ENCODE measurements at regions not wholly inside any gene's neighbourhood (a gene's known extent, or its start where the extent isn't known, plus 50 kb on each side); places are given as distances from the start of the nearest gene placed in this dataset.

DNA sequence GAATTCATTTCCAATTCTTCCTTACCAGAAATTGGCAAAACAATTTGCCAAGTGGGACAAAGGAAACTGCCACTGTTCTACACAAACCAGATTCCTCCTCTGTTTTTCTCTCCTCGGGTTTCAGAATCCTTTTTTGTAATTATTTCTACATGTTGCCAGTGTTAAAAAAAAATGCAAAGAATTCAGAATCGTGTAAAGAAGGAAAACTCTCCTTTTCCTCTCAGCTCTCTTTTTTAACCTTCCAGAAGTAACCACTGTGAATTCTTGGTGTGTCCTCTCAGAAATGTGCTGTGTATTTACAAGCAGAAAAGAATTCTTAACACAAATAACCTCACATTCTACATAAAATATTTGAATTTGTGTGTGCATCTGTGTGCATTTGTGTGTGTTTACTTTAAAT, 224.6 kb downstream of the DRD1 start:
- peaks cover 2% of the 10 kb centered on the region for H3K4me1 ChIP-seq (ENCODE audit: control insufficient read depth, insufficient read depth, low read length)
- H3K27ac ChIP-seq (ENCODE audit: low read length), result no peak overlapping the region
- no peaks in the 10 kb centered on the region for H3K9me3 ChIP-seq (ENCODE audit: control insufficient read depth in 2 of 2, low read length in 2 of 2)
- no peak overlapping the region for H3K4me3 ChIP-seq (ENCODE audit: low read length in 2 of 2)
- no peaks in the 10 kb centered on the region for H3K27me3 ChIP-seq (ENCODE audit: control insufficient read depth in 1 of 2, insufficient read depth in 2 of 2, low read length in 2 of 2)
- H3K9ac ChIP-seq (ENCODE audit: low read length in 2 of 2), result no peak overlapping the region
- H3K36me3 ChIP-seq (ENCODE audit: control insufficient read depth in 2 of 2, insufficient read depth in 2 of 2, low read length in 2 of 2), result no peaks in the 10 kb centered on the region

DNA sequence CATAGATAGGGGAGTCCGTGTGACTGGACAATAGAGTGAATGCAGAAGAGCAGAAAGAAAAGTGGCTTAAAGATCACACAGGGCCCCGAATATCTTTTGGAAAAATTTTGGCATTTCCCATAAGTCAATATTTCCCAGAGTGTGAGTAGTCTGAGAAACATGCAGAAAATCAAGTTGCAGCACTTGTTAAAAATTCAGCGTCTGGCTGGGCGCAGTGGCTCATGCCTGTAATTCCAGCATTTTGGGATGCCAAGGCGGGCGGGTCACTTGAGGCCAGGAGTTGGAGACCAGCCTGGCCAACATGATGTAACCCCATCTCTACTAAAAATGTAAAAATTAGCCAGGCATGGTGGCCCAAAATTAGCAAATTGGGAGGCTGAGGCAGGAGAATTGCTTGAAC, 227.0 kb downstream of the DRD1 start:
- peaks cover 2% of the 10 kb centered on the region for H3K4me1 ChIP-seq (ENCODE audit: control insufficient read depth, insufficient read depth, low read length)
- H3K27ac ChIP-seq (ENCODE audit: low read length), result no peak overlapping the region
- no peak overlapping the region for H3K9ac ChIP-seq (ENCODE audit: low read length in 2 of 2)
- no peaks in the 10 kb centered on the region for H3K27me3 ChIP-seq (ENCODE audit: control insufficient read depth in 1 of 2, insufficient read depth in 2 of 2, low read length in 2 of 2)
- no peaks in the 10 kb centered on the region for H3K9me3 ChIP-seq (ENCODE audit: control insufficient read depth in 2 of 2, low read length in 2 of 2)
- no peaks in the 10 kb centered on the region for H3K36me3 ChIP-seq (ENCODE audit: control insufficient read depth in 2 of 2, insufficient read depth in 2 of 2, low read length in 2 of 2)
- H3K4me3 ChIP-seq (ENCODE audit: low read length in 2 of 2), result no peak overlapping the region

DNA sequence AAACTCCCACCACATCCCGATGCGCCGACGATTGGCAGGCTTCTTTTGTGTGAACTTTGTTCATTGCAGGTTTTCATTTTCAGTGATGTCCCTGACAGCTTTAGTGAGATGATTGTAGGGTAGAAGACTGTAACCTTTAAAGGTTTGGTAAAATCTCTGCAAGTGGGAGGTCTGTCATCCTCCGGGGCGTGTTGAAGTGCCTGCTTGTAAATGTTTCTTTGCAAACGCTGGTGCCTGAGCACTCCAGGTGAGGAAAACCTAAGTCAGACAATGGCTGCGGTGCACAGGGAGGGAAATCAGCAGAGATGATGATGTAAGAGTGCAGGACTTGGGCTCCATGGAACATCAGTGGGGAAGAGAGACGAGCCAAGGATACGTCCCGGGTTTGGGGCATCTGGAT, 228.1 kb downstream of the DRD1 start:
- no peak overlapping the region for H3K9ac ChIP-seq (ENCODE audit: low read length in 2 of 2)
- H3K4me1 ChIP-seq (ENCODE audit: control insufficient read depth, insufficient read depth, low read length), result peaks cover 2% of the 10 kb centered on the region
- no peak overlapping the region for H3K4me3 ChIP-seq (ENCODE audit: low read length in 2 of 2)
- H3K9me3 ChIP-seq (ENCODE audit: control insufficient read depth in 2 of 2, low read length in 2 of 2), result no peaks in the 10 kb centered on the region
- no peak overlapping the region for H3K27ac ChIP-seq (ENCODE audit: low read length)
- H3K36me3 ChIP-seq (ENCODE audit: control insufficient read depth in 2 of 2, insufficient read depth in 2 of 2, low read length in 2 of 2), result no peaks in the 10 kb centered on the region
- no peaks in the 10 kb centered on the region for H3K27me3 ChIP-seq (ENCODE audit: control insufficient read depth in 1 of 2, insufficient read depth in 2 of 2, low read length in 2 of 2)

DNA sequence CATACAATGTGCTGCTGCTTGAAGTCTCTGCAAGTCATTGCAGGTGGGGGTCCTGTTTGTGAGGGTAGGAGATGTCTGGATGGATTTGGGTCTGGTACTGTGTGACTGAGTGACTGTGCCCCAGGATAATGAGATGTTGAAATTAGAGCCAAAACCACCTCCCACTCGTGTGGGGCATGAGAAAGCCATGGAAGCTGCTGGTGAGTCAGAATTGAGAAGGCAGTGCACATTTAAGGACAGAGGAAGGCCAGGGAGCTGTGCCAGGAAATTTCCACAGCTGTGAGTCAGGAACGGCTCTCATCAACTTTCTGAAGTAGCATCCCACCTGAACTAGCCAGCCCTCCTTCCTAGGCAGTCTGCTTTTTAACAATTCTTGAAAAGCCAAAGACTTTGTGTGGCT, 229.8 kb downstream of the DRD1 start:
- no peaks in the 10 kb centered on the region for H3K9me3 ChIP-seq (ENCODE audit: control insufficient read depth in 2 of 2, low read length in 2 of 2)
- H3K9ac ChIP-seq (ENCODE audit: low read length in 2 of 2), result no peak overlapping the region
- no peaks in the 10 kb centered on the region for H3K27me3 ChIP-seq (ENCODE audit: control insufficient read depth in 1 of 2, insufficient read depth in 2 of 2, low read length in 2 of 2)
- peaks cover 2% of the 10 kb centered on the region for H3K4me1 ChIP-seq (ENCODE audit: control insufficient read depth, insufficient read depth, low read length)
- H3K27ac ChIP-seq (ENCODE audit: low read length), result no peak overlapping the region
- no peak overlapping the region for H3K4me3 ChIP-seq (ENCODE audit: low read length in 2 of 2)
- H3K36me3 ChIP-seq (ENCODE audit: control insufficient read depth in 2 of 2, insufficient read depth in 2 of 2, low read length in 2 of 2), result no peaks in the 10 kb centered on the region

DNA sequence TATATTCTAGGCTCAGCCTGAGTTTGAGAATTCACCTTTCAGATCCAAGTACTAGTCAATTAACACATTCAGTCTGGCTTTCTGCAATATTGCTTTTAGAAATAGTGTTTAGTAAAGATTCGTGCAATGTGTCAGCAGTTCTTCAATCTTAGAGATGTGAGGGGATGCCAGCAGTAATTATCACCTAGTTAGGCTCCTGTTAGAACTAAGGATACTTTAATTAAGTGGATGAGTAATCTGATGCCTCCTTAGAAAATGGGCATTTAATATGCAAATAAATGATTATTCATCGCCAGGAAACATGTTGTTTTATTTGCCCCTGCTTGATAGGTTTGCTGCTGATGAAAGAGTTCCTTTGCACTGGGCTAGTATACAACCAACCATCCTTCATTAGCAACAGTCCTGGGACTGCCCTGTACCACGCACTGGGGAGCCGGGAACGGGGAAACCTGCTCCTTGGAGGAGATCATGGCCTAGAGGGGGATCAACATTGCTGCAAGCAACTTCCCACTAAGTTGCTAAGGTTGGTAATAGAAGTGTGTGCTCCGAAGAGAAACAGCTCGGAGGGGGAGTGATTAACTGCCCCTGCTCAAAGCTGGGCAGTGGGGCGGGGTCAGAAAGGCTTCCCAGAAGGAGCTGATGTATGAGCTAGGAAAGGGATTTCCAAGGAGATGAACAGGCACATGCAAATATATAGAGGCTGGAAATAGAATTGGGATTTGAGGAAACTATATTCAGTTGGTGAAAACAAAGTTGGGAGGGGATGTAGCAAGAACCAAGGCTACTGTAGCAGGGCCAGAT, 231.8 kb downstream of the DRD1 start:
- Histone ChIP-seq H3K27ac (ENCODE audit: low read length) (no peak overlapping the region), H3K9ac (ENCODE audit: low read length in 2 of 2) (no peak overlapping the region)

DNA sequence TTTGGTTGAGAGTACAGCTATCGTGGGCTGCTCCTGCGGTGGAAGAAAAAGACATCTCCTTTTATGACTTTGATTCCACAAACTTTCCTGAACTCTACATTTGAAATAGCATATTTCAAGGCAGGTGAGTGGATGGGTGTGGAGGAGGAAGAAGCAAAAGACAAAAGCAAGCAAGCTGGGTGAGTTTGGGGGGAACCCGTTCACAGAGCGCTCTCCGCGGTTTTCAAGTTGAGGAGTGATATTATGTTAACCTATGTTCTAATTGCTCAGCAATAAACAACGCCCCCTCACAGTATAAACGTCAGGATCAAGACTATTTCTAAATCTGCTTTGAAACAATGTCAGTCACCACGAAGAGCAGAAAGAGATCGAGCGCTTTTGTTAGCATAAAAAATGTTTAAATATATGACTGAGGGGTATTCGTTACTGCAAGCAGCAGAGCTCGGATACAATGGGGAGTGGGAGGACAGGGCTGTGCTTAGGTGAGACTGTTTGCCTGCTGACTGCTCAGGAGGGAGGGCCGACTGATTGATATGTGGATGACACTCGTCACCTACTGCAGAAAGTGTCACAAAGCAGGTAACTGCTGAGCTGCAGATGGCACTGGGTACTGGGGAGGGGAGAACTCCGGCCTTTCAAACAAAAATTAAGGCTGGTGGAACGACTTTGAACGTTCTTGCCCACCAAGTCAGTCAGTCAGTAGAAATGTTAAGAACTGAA, 236.5 kb downstream of the DRD1 start:
- H3K36me3 ChIP-seq (ENCODE audit: control insufficient read depth in 2 of 2, insufficient read depth in 2 of 2, low read length in 2 of 2), result no peaks in the 10 kb centered on the region
- H3K27ac ChIP-seq (ENCODE audit: low read length), result no peak overlapping the region
- no peak overlapping the region for H3K4me3 ChIP-seq (ENCODE audit: low read length in 2 of 2)
- H3K9me3 ChIP-seq (ENCODE audit: control insufficient read depth in 2 of 2, low read length in 2 of 2), result no peaks in the 10 kb centered on the region
- H3K4me1 ChIP-seq (ENCODE audit: control insufficient read depth, insufficient read depth, low read length), result peaks cover 5% of the 10 kb centered on the region
- H3K27me3 ChIP-seq (ENCODE audit: control insufficient read depth in 1 of 2, insufficient read depth in 2 of 2, low read length in 2 of 2), result no peaks in the 10 kb centered on the region
- H3K9ac ChIP-seq (ENCODE audit: low read length in 2 of 2), result no peak overlapping the region

More for the DNA sequence above, 231.8 kb downstream of the DRD1 start:
- Histone ChIP-seq H3K9me3 (ENCODE audit: control insufficient read depth in 2 of 2, low read length in 2 of 2) (no peaks in the 10 kb centered on the region), H3K4me1 (ENCODE audit: control insufficient read depth, insufficient read depth, low read length) (peaks cover 2% of the 10 kb centered on the region), H3K4me3 (ENCODE audit: low read length in 2 of 2) (no peak overlapping the region), H3K36me3 (ENCODE audit: control insufficient read depth in 2 of 2, insufficient read depth in 2 of 2, low read length in 2 of 2) (no peaks in the 10 kb centered on the region), H3K27me3 (ENCODE audit: control insufficient read depth in 1 of 2, insufficient read depth in 2 of 2, low read length in 2 of 2) (no peaks in the 10 kb centered on the region)

DNA sequence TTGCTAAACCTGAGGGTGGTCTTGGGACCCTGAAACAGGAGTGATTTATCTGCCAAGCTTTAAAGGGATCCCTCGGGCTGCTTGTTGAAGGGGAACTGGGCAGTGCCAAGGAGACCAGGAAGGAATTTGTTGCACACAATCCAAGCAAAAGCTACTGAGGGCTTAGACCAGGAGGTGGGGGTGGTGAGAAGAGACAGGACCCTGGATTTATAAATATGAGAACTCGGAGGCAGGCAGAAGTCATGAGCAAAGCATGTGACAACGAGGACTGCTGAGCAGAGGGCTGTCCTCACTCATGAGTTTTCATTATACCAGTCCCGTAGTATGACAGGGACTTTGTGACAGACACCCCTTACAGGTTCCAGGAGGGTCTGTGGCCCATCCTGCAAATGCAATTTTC, 237.3 kb downstream of the DRD1 start:
- no peak overlapping the region for H3K27ac ChIP-seq (ENCODE audit: low read length)
- H3K27me3 ChIP-seq (ENCODE audit: control insufficient read depth in 1 of 2, insufficient read depth in 2 of 2, low read length in 2 of 2), result no peaks in the 10 kb centered on the region
- H3K9me3 ChIP-seq (ENCODE audit: control insufficient read depth in 2 of 2, low read length in 2 of 2), result no peaks in the 10 kb centered on the region
- peaks cover 5% of the 10 kb centered on the region for H3K4me1 ChIP-seq (ENCODE audit: control insufficient read depth, insufficient read depth, low read length)
- no peak overlapping the region for H3K9ac ChIP-seq (ENCODE audit: low read length in 2 of 2)
- no peak overlapping the region for H3K4me3 ChIP-seq (ENCODE audit: low read length in 2 of 2)
- no peaks in the 10 kb centered on the region for H3K36me3 ChIP-seq (ENCODE audit: control insufficient read depth in 2 of 2, insufficient read depth in 2 of 2, low read length in 2 of 2)

DNA sequence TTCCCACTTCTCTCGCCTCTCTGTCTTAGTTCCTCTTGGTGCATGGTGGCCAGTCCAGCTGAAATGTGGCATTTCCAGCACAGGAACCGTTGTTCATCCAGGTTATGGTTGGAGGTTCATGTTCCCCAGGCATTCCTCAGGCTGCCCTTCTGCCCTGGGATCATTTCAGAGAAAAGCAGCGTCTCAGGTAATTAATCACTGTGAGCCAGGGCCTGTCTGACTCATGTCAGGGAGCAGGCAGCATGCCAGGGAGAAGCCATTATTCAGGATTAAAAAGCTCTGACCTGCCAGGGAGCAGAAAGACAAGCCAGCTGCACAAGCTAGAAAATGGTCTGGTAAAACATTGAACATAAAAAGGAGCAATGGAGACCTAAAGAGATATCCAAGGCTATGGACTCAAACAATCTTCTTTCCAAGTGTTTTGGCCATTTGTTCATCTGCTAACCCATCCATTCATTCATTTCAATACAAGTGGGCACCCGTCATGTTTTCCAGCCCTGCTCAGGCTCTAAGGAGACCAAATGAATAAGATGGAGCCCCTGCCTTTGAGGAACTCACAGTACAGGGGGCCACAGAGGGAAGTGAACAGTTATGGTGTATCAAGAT, 241.4 kb downstream of the DRD1 start:
- Histone ChIP-seq H3K36me3 (ENCODE audit: control insufficient read depth in 2 of 2, insufficient read depth in 2 of 2, low read length in 2 of 2) (no peaks in the 10 kb centered on the region), H3K9ac (ENCODE audit: low read length in 2 of 2) (no peak overlapping the region), H3K4me3 (ENCODE audit: low read length in 2 of 2) (no peak overlapping the region), H3K9me3 (ENCODE audit: control insufficient read depth in 2 of 2, low read length in 2 of 2) (no peaks in the 10 kb centered on the region), H3K4me1 (ENCODE audit: control insufficient read depth, insufficient read depth, low read length) (peaks cover 5% of the 10 kb centered on the region), H3K27me3 (ENCODE audit: control insufficient read depth in 1 of 2, insufficient read depth in 2 of 2, low read length in 2 of 2) (no peaks in the 10 kb centered on the region), H3K27ac (ENCODE audit: low read length) (no peak overlapping the region)

DNA sequence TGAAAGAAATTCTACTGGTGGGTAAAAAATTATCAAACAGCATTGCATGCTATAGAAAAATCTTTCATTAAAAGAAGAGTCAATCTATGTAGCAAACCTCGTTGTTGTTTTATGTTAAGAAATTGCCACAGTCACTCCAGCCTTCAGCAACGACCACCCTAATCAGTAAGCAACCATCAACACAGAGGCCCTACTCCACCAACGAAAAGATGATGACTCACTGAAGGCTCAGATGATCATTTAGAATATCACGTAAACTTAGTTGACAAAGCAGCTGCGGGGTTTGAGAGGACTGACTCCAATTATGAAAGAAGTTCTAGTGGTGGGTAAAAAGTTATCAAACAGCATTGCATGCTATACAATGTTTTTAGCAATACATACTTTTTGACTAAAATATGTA, 242.6 kb downstream of the DRD1 start:
- Histone ChIP-seq H3K36me3 (ENCODE audit: control insufficient read depth in 2 of 2, insufficient read depth in 2 of 2, low read length in 2 of 2) (no peaks in the 10 kb centered on the region), H3K27ac (ENCODE audit: low read length) (no peak overlapping the region), H3K27me3 (ENCODE audit: control insufficient read depth in 1 of 2, insufficient read depth in 2 of 2, low read length in 2 of 2) (no peaks in the 10 kb centered on the region), H3K9ac (ENCODE audit: low read length in 2 of 2) (no peak overlapping the region), H3K4me3 (ENCODE audit: low read length in 2 of 2) (no peak overlapping the region), H3K9me3 (ENCODE audit: control insufficient read depth in 2 of 2, low read length in 2 of 2) (no peaks in the 10 kb centered on the region), H3K4me1 (ENCODE audit: control insufficient read depth, insufficient read depth, low read length) (peaks cover 1% of the 10 kb centered on the region)

DNA sequence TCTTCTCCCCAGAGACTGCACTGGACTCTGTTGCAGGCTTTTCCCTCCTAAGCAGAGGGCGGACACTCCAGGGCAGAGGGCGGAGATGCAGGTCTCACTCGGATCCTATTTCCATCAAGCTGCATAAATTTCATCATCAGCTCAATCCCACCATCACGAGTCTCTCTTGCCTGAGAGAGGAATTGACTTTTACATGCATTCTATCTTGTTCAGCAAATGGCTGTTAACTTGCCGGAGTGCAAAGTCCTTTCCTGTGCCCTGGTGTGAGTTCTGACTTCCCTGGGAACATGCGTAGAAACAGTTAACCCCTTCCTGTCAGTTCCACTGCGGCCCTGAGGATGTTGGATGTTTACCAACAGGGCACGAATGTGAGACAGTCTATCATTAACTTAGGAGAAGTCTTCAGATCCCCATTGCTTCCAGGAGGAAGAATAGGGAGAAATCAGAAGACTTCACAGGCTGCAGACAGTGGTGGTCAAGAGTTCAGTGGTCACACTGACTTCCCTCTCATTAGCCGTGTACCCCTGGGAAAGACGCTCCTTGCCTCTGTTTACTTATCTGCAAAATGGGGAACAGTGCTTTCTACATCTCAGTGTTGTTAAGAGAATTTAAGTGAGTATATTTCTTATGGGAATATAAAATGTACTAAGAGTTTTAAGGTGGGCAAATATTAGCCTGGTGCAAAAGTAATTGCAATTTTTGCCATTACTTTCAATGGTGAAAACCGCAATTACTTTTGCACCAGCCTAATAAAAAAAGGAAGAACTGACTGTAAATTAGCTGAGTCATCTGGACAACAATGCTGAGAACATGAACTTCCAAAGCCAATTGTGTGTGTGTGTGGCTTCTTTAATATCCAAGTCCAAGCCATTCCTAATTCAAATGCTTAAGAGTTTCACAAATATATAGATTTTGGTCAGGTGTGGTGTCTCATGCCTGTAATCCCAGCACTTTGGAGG, 248.0 kb downstream of the DRD1 start:
- peaks cover 0 to 2% of the 10 kb centered on the region in 2 donors for H3K27me3 ChIP-seq (ENCODE audit: control insufficient read depth in 1 of 2, insufficient read depth in 2 of 2, low read length in 2 of 2)
- H3K27ac ChIP-seq (ENCODE audit: low read length), result no peak overlapping the region
- peaks cover 0 to 7% of the 10 kb centered on the region in 2 donors for H3K9me3 ChIP-seq (ENCODE audit: control insufficient read depth in 2 of 2, low read length in 2 of 2)
- H3K36me3 ChIP-seq (ENCODE audit: control insufficient read depth in 2 of 2, insufficient read depth in 2 of 2, low read length in 2 of 2), result no peaks in the 10 kb centered on the region
- H3K4me3 ChIP-seq (ENCODE audit: low read length in 2 of 2), result no peak overlapping the region
- no peak overlapping the region for H3K9ac ChIP-seq (ENCODE audit: low read length in 2 of 2)
- H3K4me1 ChIP-seq (ENCODE audit: control insufficient read depth, insufficient read depth, low read length), result no peaks in the 10 kb centered on the region

Data from stomach smooth muscle (tissue), 2 donors.